ENCODE measurements at regions not wholly inside any gene's neighbourhood (a gene's known extent, or its start where the extent isn't known, plus 50 kb on each side); places are given as distances from the start of the nearest gene placed in this dataset.

GRCh38 chr2:221282386-221282785 lies 289.7 kb downstream of the EPHA4 start:
- H3K36me3 ChIP-seq (ENCODE audit: control insufficient read depth, insufficient read depth, low read length) = no peaks in the 10 kb centered on the region
- no peaks in the 10 kb centered on the region for H3K9me3 ChIP-seq (ENCODE audit: control insufficient read depth, insufficient read depth, low read length)
- no peak overlapping the region for H3K4me3 ChIP-seq (ENCODE audit: low read depth, low read length)
- no peak overlapping the region for H3K9ac ChIP-seq (ENCODE audit: low read depth, low read length)
- H3K4me1 ChIP-seq (ENCODE audit: control insufficient read depth, insufficient read depth, low read length) = peaks cover 4% of the 10 kb centered on the region
- H3K27me3 ChIP-seq (ENCODE audit: control insufficient read depth, insufficient read depth, low read length) = no peaks in the 10 kb centered on the region

DNA sequence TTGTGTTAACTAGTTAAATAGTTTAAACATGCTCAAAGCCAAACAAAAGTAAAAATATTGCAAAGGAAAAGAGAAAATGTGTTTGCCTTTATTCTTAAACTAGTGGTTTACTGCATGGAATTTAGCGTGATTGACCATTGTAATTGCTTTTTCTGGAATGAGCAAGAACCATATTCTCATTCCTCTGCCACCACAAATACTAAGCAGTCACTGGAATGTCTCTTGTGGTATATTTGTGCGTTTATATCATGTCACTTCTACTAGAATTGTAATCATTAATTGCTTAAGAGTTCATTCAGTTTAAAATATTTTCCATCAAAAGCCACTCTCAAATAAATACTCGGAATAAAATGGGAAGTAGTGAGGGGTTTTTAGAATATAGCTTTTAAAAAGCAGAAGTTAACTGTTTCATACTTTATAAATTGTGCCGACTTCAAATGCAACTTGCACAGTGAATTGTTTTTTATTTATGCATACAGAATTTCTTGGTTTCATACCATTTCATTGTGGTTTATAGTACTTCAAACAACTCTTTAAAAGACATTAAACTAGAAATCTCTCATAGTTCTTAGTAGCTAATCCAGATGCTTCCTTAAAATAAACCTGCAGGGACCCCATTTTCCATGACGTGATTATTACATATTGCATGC lies 288.1 kb downstream of the EPHA4 start:
- no peaks in the 10 kb centered on the region for H3K36me3 ChIP-seq (ENCODE audit: control insufficient read depth, insufficient read depth, low read length)
- no peaks in the 10 kb centered on the region for H3K9me3 ChIP-seq (ENCODE audit: control insufficient read depth, insufficient read depth, low read length)
- H3K4me1 ChIP-seq (ENCODE audit: control insufficient read depth, insufficient read depth, low read length) = peaks cover 4% of the 10 kb centered on the region
- no peaks in the 10 kb centered on the region for H3K27me3 ChIP-seq (ENCODE audit: control insufficient read depth, insufficient read depth, low read length)
- H3K4me3 ChIP-seq (ENCODE audit: low read depth, low read length) = no peak overlapping the region
- H3K9ac ChIP-seq (ENCODE audit: low read depth, low read length) = no peak overlapping the region

DNA sequence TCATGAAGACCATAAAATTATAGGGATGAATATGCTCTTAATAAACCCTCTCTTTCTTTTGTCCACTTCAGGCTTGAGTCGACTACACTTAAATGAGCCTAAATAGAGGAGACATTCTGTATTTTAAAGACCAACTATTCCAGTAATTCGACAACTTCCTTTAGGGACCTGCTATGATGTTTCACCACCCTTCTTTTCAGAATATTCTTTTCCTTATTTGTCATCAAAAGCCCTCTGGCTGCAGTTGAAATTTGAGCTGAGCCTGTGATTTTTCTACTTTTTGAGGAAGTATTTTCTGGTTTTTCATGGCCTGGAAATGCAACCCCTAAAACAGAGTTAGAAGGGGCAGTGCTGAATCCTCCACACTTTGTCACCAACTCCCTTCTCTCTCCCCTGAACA lies 287.0 kb downstream of the EPHA4 start:
- Histone ChIP-seq H3K4me1 (ENCODE audit: control insufficient read depth, insufficient read depth, low read length) (peaks cover 4% of the 10 kb centered on the region), H3K9me3 (ENCODE audit: control insufficient read depth, insufficient read depth, low read length) (no peaks in the 10 kb centered on the region), H3K4me3 (ENCODE audit: low read depth, low read length) (no peak overlapping the region), H3K27me3 (ENCODE audit: control insufficient read depth, insufficient read depth, low read length) (no peaks in the 10 kb centered on the region), H3K36me3 (ENCODE audit: control insufficient read depth, insufficient read depth, low read length) (no peaks in the 10 kb centered on the region), H3K9ac (ENCODE audit: low read depth, low read length) (no peak overlapping the region)

DNA sequence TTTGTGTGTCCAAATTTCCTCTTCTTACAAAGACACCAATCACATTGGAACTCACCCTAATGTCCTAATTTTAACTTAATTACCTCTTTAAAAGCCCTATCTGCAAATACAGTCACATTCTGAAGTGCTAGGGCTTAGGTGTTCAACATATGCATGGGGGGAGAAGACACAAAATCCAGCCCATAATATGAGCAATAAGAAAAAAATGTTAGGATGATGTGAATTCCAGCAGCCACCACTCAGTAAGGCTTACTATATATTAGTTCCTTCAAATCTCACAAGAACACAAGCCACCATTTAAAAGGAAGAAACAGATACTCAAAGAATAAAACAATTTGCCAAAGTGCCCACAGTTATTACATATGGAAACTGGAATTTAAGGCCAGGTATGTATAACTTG lies 285.7 kb downstream of the EPHA4 start:
- H3K4me1 ChIP-seq (ENCODE audit: control insufficient read depth, insufficient read depth, low read length) = peaks cover 4% of the 10 kb centered on the region
- H3K9me3 ChIP-seq (ENCODE audit: control insufficient read depth, insufficient read depth, low read length) = no peaks in the 10 kb centered on the region
- H3K9ac ChIP-seq (ENCODE audit: low read depth, low read length) = no peak overlapping the region
- no peaks in the 10 kb centered on the region for H3K36me3 ChIP-seq (ENCODE audit: control insufficient read depth, insufficient read depth, low read length)
- no peaks in the 10 kb centered on the region for H3K27me3 ChIP-seq (ENCODE audit: control insufficient read depth, insufficient read depth, low read length)
- H3K4me3 ChIP-seq (ENCODE audit: low read depth, low read length) = no peak overlapping the region

DNA sequence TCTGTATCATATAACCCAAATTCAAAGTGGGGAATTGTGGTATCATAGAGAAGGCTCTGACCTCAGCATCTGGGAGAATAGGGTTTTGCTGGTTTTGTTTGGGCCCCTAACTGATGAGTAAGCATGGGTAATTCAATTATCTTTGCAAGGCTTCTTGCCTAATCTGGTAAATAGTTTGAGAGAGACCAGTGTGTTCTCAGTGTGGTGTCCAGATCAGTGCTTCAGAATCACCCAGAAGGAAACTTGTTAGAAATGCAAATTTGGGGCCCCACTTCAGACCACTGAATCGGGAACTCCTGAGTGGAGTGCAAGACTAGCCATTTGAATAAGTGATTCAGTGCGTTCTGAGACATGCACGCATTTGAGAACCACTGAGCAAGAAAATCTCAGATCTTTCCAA lies 282.7 kb downstream of the EPHA4 start:
- Histone ChIP-seq H3K4me3 (ENCODE audit: low read depth, low read length) (no peak overlapping the region), H3K9ac (ENCODE audit: low read depth, low read length) (no peak overlapping the region), H3K36me3 (ENCODE audit: control insufficient read depth, insufficient read depth, low read length) (no peaks in the 10 kb centered on the region)

DNA sequence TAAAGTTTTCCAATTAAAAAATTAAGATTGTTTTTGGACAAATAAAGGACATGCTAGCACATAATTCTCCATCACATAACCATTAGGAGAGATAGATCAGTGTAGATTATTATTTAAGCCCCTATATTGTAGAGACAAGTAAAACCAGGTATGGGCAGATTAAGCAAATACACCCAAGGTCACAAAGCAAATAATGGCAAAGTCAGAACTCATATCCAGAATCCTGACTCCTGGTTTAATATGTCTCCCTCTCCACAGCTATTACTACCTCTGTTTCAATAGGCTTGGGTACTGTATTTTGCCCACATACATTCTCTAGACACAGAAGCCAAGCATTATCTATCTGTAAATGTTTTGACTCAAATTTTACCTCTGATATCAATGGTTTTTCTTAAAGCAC lies 282.3 kb downstream of the EPHA4 start:
- H3K4me3 ChIP-seq (ENCODE audit: low read depth, low read length) = no peak overlapping the region
- H3K4me1 ChIP-seq (ENCODE audit: control insufficient read depth, insufficient read depth, low read length) = no peaks in the 10 kb centered on the region
- no peak overlapping the region for H3K9ac ChIP-seq (ENCODE audit: low read depth, low read length)
- H3K27me3 ChIP-seq (ENCODE audit: control insufficient read depth, insufficient read depth, low read length) = no peaks in the 10 kb centered on the region
- H3K36me3 ChIP-seq (ENCODE audit: control insufficient read depth, insufficient read depth, low read length) = no peaks in the 10 kb centered on the region
- no peaks in the 10 kb centered on the region for H3K9me3 ChIP-seq (ENCODE audit: control insufficient read depth, insufficient read depth, low read length)

More for the DNA sequence above, 282.7 kb downstream of the EPHA4 start:
- H3K9me3 ChIP-seq (ENCODE audit: control insufficient read depth, insufficient read depth, low read length) = no peaks in the 10 kb centered on the region
- H3K27me3 ChIP-seq (ENCODE audit: control insufficient read depth, insufficient read depth, low read length) = no peaks in the 10 kb centered on the region
- no peaks in the 10 kb centered on the region for H3K4me1 ChIP-seq (ENCODE audit: control insufficient read depth, insufficient read depth, low read length)

DNA sequence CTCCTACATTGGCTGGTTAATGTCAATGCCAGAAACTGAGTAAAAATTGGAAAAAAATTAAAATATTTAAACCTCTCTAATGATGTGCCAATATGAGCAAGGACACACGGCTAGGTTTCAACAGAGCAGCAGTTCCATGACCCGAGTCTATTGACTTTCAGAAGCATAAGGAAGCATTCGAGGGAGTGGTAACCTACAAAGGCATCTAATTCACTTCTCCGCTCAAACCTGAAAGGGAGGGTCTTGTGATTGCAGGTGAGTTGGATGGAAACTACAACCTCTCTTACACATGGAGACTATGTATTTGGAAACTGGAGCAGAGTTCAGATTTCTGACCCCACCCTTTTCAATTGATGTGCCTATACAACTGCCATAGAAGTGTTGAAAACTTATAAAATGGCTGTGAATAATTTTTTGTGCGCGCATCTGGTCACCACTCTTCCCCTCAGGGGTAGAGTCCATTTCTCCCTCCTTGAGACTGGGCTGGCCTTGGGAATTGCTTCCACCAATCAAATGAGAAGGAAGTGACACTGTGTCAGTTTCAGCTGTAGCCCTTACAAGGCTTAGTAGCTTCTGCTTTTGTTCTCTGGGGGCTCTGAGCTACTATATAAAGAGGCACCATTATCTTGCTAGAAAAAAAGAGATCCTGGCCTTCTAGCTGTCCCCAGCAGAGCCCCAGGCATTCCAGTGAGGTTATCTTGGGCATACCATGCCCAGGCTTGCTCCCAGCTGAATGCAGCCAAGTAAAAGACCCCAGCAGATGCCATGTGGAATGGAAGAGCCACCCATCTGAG lies 278.0 kb downstream of the EPHA4 start:
- H3K9ac ChIP-seq (ENCODE audit: low read depth, low read length) = no peak overlapping the region
- H3K36me3 ChIP-seq (ENCODE audit: control insufficient read depth, insufficient read depth, low read length) = no peaks in the 10 kb centered on the region

GRCh38 chr2:221304916-221305315 lies 267.2 kb downstream of the EPHA4 start:
- H3K36me3 ChIP-seq (ENCODE audit: control insufficient read depth, insufficient read depth, low read length) = no peaks in the 10 kb centered on the region
- no peaks in the 10 kb centered on the region for H3K27me3 ChIP-seq (ENCODE audit: control insufficient read depth, insufficient read depth, low read length)
- H3K4me3 ChIP-seq (ENCODE audit: low read depth, low read length) = no peak overlapping the region

More for the DNA sequence above, 278.0 kb downstream of the EPHA4 start:
- Histone ChIP-seq H3K9me3 (ENCODE audit: control insufficient read depth, insufficient read depth, low read length) (no peaks in the 10 kb centered on the region), H3K4me3 (ENCODE audit: low read depth, low read length) (no peak overlapping the region), H3K27me3 (ENCODE audit: control insufficient read depth, insufficient read depth, low read length) (no peaks in the 10 kb centered on the region), H3K4me1 (ENCODE audit: control insufficient read depth, insufficient read depth, low read length) (no peaks in the 10 kb centered on the region)

GRCh38 chr2:221308507-221309066 lies 263.5 kb downstream of the EPHA4 start:
- Histone ChIP-seq H3K36me3 (ENCODE audit: control insufficient read depth, insufficient read depth, low read length) (no peaks in the 10 kb centered on the region), H3K9me3 (ENCODE audit: control insufficient read depth, insufficient read depth, low read length) (no peaks in the 10 kb centered on the region), H3K27me3 (ENCODE audit: control insufficient read depth, insufficient read depth, low read length) (no peaks in the 10 kb centered on the region), H3K4me1 (ENCODE audit: control insufficient read depth, insufficient read depth, low read length) (peaks cover 3% of the 10 kb centered on the region), H3K4me3 (ENCODE audit: low read depth, low read length) (no peak overlapping the region), H3K9ac (ENCODE audit: low read depth, low read length) (no peak overlapping the region)

More at GRCh38 chr2:221304916-221305315, 267.2 kb downstream of the EPHA4 start:
- no peaks in the 10 kb centered on the region for H3K9me3 ChIP-seq (ENCODE audit: control insufficient read depth, insufficient read depth, low read length)
- no peaks in the 10 kb centered on the region for H3K4me1 ChIP-seq (ENCODE audit: control insufficient read depth, insufficient read depth, low read length)
- no peak overlapping the region for H3K9ac ChIP-seq (ENCODE audit: low read depth, low read length)

DNA sequence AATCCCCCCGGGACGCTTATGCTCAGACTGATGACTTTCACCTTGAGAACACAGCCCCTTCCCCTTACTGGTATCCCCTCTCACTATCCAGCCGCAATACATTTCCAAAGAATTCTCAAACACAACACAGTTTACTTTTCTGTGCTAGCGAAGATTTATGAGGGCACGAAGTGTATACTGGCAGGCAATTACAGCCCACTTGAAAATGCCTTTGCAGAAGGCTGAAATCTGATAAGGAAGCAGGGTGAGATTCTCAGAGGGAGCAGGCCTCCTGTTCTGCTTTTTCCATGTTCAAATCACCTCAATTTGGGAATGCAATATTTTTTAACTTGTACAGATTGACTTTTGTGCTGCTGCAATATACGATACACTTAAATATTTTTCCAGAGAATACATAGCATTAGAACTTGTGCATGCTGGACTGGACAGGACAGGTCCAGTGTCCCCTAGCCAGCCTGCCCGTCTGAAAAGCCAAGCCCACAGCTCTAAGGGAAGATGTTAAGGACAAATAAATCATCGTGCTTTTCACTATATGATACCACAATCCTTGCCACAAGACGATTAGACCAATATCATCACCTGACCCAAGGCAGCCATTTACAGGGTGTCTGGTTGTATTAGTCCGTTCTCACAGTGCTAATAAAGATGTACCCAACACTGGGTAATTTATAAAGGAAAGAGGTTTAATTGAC lies 262.1 kb downstream of the EPHA4 start:
- Histone ChIP-seq H3K4me3 (ENCODE audit: low read depth, low read length) (no peak overlapping the region), H3K27me3 (ENCODE audit: control insufficient read depth, insufficient read depth, low read length) (no peaks in the 10 kb centered on the region), H3K9ac (ENCODE audit: low read depth, low read length) (no peak overlapping the region), H3K4me1 (ENCODE audit: control insufficient read depth, insufficient read depth, low read length) (peaks cover 3% of the 10 kb centered on the region), H3K36me3 (ENCODE audit: control insufficient read depth, insufficient read depth, low read length) (no peaks in the 10 kb centered on the region), H3K9me3 (ENCODE audit: control insufficient read depth, insufficient read depth, low read length) (no peaks in the 10 kb centered on the region)

GRCh38 chr2:221310730-221311129 lies 261.4 kb downstream of the EPHA4 start:
- peaks cover 3% of the 10 kb centered on the region for H3K4me1 ChIP-seq (ENCODE audit: control insufficient read depth, insufficient read depth, low read length)
- no peaks in the 10 kb centered on the region for H3K9me3 ChIP-seq (ENCODE audit: control insufficient read depth, insufficient read depth, low read length)
- no peak overlapping the region for H3K9ac ChIP-seq (ENCODE audit: low read depth, low read length)
- no peak overlapping the region for H3K4me3 ChIP-seq (ENCODE audit: low read depth, low read length)
- no peaks in the 10 kb centered on the region for H3K36me3 ChIP-seq (ENCODE audit: control insufficient read depth, insufficient read depth, low read length)
- H3K27me3 ChIP-seq (ENCODE audit: control insufficient read depth, insufficient read depth, low read length) = no peaks in the 10 kb centered on the region
